Neuronal stem cell (in vitro differentiated cells): ENCODE measurements at regions not wholly inside any gene's neighbourhood (a gene's known extent, or its start where the extent isn't known, plus 50 kb on each side); places are given as distances from the start of the nearest gene placed in this dataset.
A peak's percentile ranks its signal among the peaks of the same experiment; 100 is the strongest.

ENCODE experiments used
- DNase-seq: peaks from one replicate; pipeline ENCODE4 v3.0.0-alpha.2; 2013; ENCODE audit warnings: low spot score
- H2AFZ ChIP-seq: one replicate; pipeline ENCODE4 v1.6.1; 2013; ENCODE audit warnings: mild to moderate bottlenecking, low read length, inconsistent platforms
- H2AK5ac ChIP-seq: 2 replicates; pipeline ENCODE4 v1.6.1; 2013; ENCODE audit warnings: low read depth, mild to moderate bottlenecking, inconsistent platforms, low read length, moderate library complexity, mixed read lengths
- H2BK120ac ChIP-seq: 2 replicates; pipeline ENCODE4 v1.6.1; 2013; ENCODE audit warnings: low read depth, mild to moderate bottlenecking, inconsistent platforms, low read length, moderate library complexity, mixed read lengths
- H2BK12ac ChIP-seq: one replicate; pipeline ENCODE4 v1.6.1; 2013; ENCODE audit warnings: low read length, inconsistent platforms
- H2BK15ac ChIP-seq: 2 replicates; pipeline ENCODE4 v1.6.1; 2013; ENCODE audit warnings: mild to moderate bottlenecking, low read length, inconsistent platforms, mixed read lengths
- H2BK5ac ChIP-seq: one replicate; pipeline ENCODE4 v1.6.1; 2013; ENCODE audit warnings: inconsistent platforms, mild to moderate bottlenecking, low read length, moderate library complexity
- H3K14ac ChIP-seq: one replicate; pipeline ENCODE4 v1.6.1; 2013; ENCODE audit warnings: low read length, inconsistent platforms
- H3K18ac ChIP-seq: 2 replicates; pipeline ENCODE4 v1.6.1; 2013; ENCODE audit warnings: low read length, inconsistent platforms
- H3K23ac ChIP-seq: 2 replicates; pipeline ENCODE4 v1.6.1; 2013; ENCODE audit warnings: low read depth, mild to moderate bottlenecking, mixed read lengths, low read length, inconsistent platforms; ENCODE audit not compliant: poor library complexity
- H3K27ac ChIP-seq: replicated peaks from 3 replicates; pipeline ENCODE4 v1.5.1; 2013; ENCODE audit warnings: low read length, inconsistent platforms
- H3K27me3 ChIP-seq, 3 experiments: 2 replicates each; pipeline ENCODE4 v1.6.1; 2013; ENCODE audit warnings: low read length in 3 of 3, mild to moderate bottlenecking in 2 of 3, inconsistent platforms in 1 of 3, low read depth in 1 of 3, mixed read lengths in 1 of 3, moderate library complexity in 1 of 3; ENCODE audit not compliant: control insufficient read depth in 3 of 3, insufficient read depth in 3 of 3
- H3K36me3 ChIP-seq, 2 donors: replicated peaks in 1 of 2; 2 replicates each; pipeline ENCODE4 v1.6.1; 2013; ENCODE audit warnings: low read length in 2 of 2; ENCODE audit not compliant: control insufficient read depth in 2 of 2, insufficient read depth in 2 of 2
- H3K4ac ChIP-seq: 2 replicates; pipeline ENCODE4 v1.6.1; 2013; ENCODE audit warnings: inconsistent platforms, mild to moderate bottlenecking, low read length, moderate library complexity
- H3K4me1 ChIP-seq, 2 donors: 1 replicate in 1 of 2; 2 replicates in 1 of 2; pipeline ENCODE4 v1.6.1; 2013; ENCODE audit warnings: low read length in 2 of 2, low read depth in 1 of 2; ENCODE audit not compliant: control insufficient read depth in 2 of 2, insufficient read depth in 1 of 2
- H3K4me2 ChIP-seq: one replicate; pipeline ENCODE4 v1.6.1; 2013; ENCODE audit warnings: mild to moderate bottlenecking, low read length, inconsistent platforms; ENCODE audit not compliant: insufficient read depth, poor library complexity, severe bottlenecking
- H3K4me3 ChIP-seq, 2 donors: 2 replicates each; pipeline ENCODE4 v1.5.1; 2013; ENCODE audit warnings: low read length in 2 of 2, mild to moderate bottlenecking in 2 of 2, inconsistent platforms in 1 of 2, moderate library complexity in 1 of 2
- H3K79me1 ChIP-seq: one replicate; pipeline ENCODE4 v1.6.1; 2013; ENCODE audit warnings: low read depth, mild to moderate bottlenecking, inconsistent platforms, low read length, moderate library complexity
- H3K9ac ChIP-seq: one replicate; pipeline ENCODE4 v1.6.1; 2013; ENCODE audit warnings: mild to moderate bottlenecking, low read depth, low read length, inconsistent platforms; ENCODE audit not compliant: poor library complexity
- H3K9me3 ChIP-seq, 2 donors: replicated peaks in 1 of 2; 2 replicates each; pipeline versions ENCODE3 to v1.6.1; 2013; ENCODE audit warnings: low read length in 2 of 2, mild to moderate bottlenecking in 2 of 2, inconsistent platforms in 1 of 2, low read depth in 1 of 2, mixed read lengths in 1 of 2, moderate library complexity in 1 of 2; ENCODE audit not compliant: control insufficient read depth in 2 of 2, insufficient read depth in 1 of 2
- H4K8ac ChIP-seq: one replicate; pipeline ENCODE4 v1.6.1; 2013; ENCODE audit warnings: low read depth, mild to moderate bottlenecking, inconsistent platforms, low read length, moderate library complexity
- H4K91ac ChIP-seq: one replicate; pipeline ENCODE4 v1.6.1; 2013; ENCODE audit warnings: low read length, low read depth, mild to moderate bottlenecking, inconsistent platforms; ENCODE audit not compliant: poor library complexity
- WGBS, 2 donors: extraction: QIAGEN DNeasy Blood & Tissue Kit; methylation state at CpG; one replicate each; pipeline ENCODE4 v1.1.7; 2013; ENCODE audit warnings: missing lambda C conversion rate in 2 of 2, mixed read lengths in 1 of 2; ENCODE audit not compliant: insufficient read length in 2 of 2, insufficient replicate concordance in 1 of 2; ENCODE audit errors: extremely low coverage in 2 of 2; 5-methylcytosine and 5-hydroxymethylcytosine counted together

DNA sequence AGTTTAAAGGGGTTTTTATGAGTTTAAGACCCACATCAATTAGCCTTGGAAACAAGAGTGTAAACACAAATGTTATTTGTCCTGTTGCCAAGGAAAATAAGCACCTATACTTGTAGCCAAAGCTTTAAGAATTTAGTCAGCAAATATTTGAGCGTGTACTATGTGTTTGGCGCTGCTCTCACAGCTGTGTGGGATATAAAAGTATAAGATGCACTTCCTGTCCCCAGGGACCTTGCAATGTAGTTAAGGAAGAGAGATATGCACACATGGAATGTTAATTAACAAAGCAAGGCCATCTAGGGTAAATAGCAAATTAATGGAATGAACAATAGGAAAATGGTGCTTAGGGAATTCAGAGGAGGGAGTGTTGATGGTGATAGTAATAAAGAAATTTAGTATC is 134.9 kb upstream of the SRRM4 start:
- Histone ChIP-seq H3K4me3 (no peak overlapping the region), H3K9me3 (no peaks in the 10 kb centered on the region), H4K8ac (no peak overlapping the region), H3K4me1 (no peaks in the 10 kb centered on the region), H3K23ac (no peak overlapping the region), H4K91ac (no peak overlapping the region), H2BK12ac (no peak overlapping the region), H2AK5ac (no peak overlapping the region), H2BK15ac (no peak overlapping the region), H2AFZ (no peak overlapping the region), H3K27ac (no peak overlapping the region), H3K9ac (no peak overlapping the region), H3K18ac (no peak overlapping the region), H2BK5ac (no peak overlapping the region), H3K14ac (no peak overlapping the region), H3K4ac (no peak overlapping the region), H2BK120ac (no peak overlapping the region), H3K36me3 (no peaks in the 10 kb centered on the region), H3K27me3 (no peaks in the 10 kb centered on the region), H3K79me1 (no peaks in the 10 kb centered on the region), H3K4me2 (no peak overlapping the region)
- DNase-seq, result no peak
- WGBS, 2 donors, result no CpG with 5 or more reads among the region's 2 CpGs

DNA sequence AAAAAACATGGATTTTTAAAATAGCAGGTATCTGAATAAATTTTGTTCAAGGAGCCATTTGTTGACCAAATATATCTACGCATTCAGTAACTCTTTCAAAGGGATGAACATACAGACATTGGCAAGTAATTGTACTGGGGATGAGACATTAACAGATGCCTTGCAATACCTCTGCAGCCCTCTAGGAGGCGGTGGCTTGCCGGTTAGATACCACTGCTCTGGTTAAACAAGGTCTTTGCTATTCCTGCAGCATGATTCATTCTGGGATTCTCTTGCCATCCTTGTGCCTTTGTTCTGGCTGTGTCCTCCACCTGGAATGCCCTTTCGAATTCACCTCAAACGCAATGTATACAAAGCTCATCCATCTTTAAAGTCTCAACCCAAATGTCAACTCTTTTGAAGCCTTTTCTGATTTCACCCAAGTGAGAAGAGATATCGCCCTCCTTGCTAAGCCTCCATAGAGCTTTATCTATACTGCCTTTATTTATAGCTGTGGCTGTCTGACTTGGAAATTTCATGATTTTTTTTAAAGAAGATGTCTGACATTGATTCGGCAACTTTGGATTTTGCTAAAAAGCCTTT is 131.0 kb upstream of the SRRM4 start:
- Histone ChIP-seq H2AK5ac (no peak overlapping the region), H3K4me1 (peaks cover 0 to 3% of the 10 kb centered on the region in 2 donors), H3K14ac (no peak overlapping the region), H2BK5ac (no peak overlapping the region), H2BK120ac (no peak overlapping the region), H3K36me3 (no peaks in the 10 kb centered on the region), H3K4me3 (no peak overlapping the region), H3K79me1 (no peaks in the 10 kb centered on the region), H2BK15ac (no peak overlapping the region), H3K27me3 (no peaks in the 10 kb centered on the region), H3K27ac (no peak overlapping the region), H3K9ac (no peak overlapping the region), H3K4ac (no peak overlapping the region), H4K8ac (no peak overlapping the region), H2BK12ac (no peak overlapping the region), H3K9me3 (no peaks in the 10 kb centered on the region), H2AFZ (no peak overlapping the region), H3K23ac (no peak overlapping the region), H3K18ac (no peak overlapping the region), H4K91ac (no peak overlapping the region), H3K4me2 (no peak overlapping the region)
- peak; percentile 39 for DNase-seq
- WGBS, 2 donors, result no CpG with 5 or more reads among the region's 7 CpGs

DNA sequence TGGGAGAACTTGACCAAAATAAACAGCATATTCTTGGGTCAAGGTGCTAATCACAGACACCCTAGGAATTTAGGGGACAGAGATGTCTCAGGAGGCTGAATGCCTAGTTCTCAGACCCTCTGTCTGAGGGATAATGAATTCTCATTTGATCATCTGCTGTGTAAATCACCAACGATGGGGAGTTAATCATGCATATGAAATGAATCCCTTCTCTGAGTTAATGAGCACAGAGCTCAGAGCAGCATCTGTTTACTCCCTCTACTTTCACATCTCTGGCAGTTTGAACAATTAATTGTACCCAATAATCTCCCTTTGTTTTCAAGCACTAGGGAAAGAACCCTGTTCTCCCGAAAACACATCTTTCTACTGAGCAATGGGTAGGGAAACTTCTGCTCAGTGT is 129.4 kb upstream of the SRRM4 start:
- Histone ChIP-seq H3K4me2 (no peak overlapping the region), H3K4me1 (peaks cover 0 to 3% of the 10 kb centered on the region in 2 donors), H3K14ac (no peak overlapping the region), H2AK5ac (no peak overlapping the region), H3K9ac (no peak overlapping the region), H2AFZ (no peak overlapping the region), H3K27me3 (no peaks in the 10 kb centered on the region), H3K4me3 (no peak overlapping the region), H3K9me3 (no peaks in the 10 kb centered on the region), H3K4ac (no peak overlapping the region), H4K91ac (no peak overlapping the region), H4K8ac (no peak overlapping the region), H3K27ac (no peak overlapping the region), H2BK15ac (no peak overlapping the region), H2BK120ac (no peak overlapping the region), H2BK5ac (no peak overlapping the region), H3K18ac (no peak overlapping the region), H2BK12ac (no peak overlapping the region), H3K36me3 (no peaks in the 10 kb centered on the region), H3K23ac (no peak overlapping the region), H3K79me1 (no peaks in the 10 kb centered on the region)
- no peak for DNase-seq
- WGBS, 2 donors, result no CpG with 5 or more reads among the region's 2 CpGs

DNA sequence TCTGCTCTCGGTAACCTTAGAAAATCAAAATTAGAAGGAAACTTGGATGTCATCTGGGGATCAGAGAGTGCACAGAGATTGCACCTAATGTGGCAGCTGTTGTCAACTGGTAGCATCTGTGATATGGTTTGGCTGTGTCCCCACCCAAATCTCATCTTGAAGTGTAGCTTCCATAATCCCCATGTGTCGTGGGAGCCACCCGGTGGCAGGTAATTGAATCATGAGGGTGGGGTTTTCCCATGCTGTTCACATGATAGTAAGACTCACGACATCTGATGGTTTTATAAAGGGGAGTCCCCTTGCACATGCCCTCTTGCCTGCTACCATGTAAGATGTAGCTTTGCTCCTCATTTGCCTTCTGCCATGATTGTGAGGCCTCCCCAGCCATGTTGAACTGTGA is 127.7 kb upstream of the SRRM4 start:
- no peak overlapping the region for H3K4ac ChIP-seq
- H2BK5ac ChIP-seq, result no peak overlapping the region
- no peaks in the 10 kb centered on the region for H3K36me3 ChIP-seq
- H3K27me3 ChIP-seq, result no peaks in the 10 kb centered on the region
- H2BK120ac ChIP-seq, result no peak overlapping the region
- H4K91ac ChIP-seq, result no peak overlapping the region
- no peak overlapping the region for H2AFZ ChIP-seq
- peaks cover 0 to 3% of the 10 kb centered on the region in 2 donors for H3K4me1 ChIP-seq
- H2AK5ac ChIP-seq, result no peak overlapping the region
- no peaks in the 10 kb centered on the region for H3K9me3 ChIP-seq
- H3K14ac ChIP-seq, result no peak overlapping the region
- no peak overlapping the region for H4K8ac ChIP-seq
- H3K79me1 ChIP-seq, result no peaks in the 10 kb centered on the region
- H2BK12ac ChIP-seq, result no peak overlapping the region
- H3K4me2 ChIP-seq, result no peak overlapping the region
- H3K4me3 ChIP-seq, result no peak overlapping the region
- no peak overlapping the region for H3K23ac ChIP-seq
- no peak overlapping the region for H3K18ac ChIP-seq
- no CpG with 5 or more reads among the region's 4 CpGs for WGBS, 2 donors
- no peak for DNase-seq
- no peak overlapping the region for H2BK15ac ChIP-seq
- H3K9ac ChIP-seq, result no peak overlapping the region
- H3K27ac ChIP-seq, result no peak overlapping the region
